PC-3 (cell line): ENCODE measurements at regions not wholly inside any gene's neighbourhood (a gene's known extent, or its start where the extent isn't known, plus 50 kb on each side); places are given as distances from the start of the nearest gene placed in this dataset.

Experiments
- EZH2 ChIP-seq: fragments of 300-600 bp; sonication (generic); IDR thresholded peaks from one replicate; pipeline ENCODE4 v1.6.1; 2017; ENCODE audit warnings: antibody characterized with exemption, mild to moderate bottlenecking, low read length; ENCODE audit not compliant: unreplicated experiment
- TF ChIP-seq, protein P1 (sequence below): fragments of 300-600 bp; sonication (generic); conservative IDR thresholded peaks from 2 replicates; pipeline ENCODE4 v1.5.1; 2017; ENCODE audit warnings: antibody characterized with exemption, low read depth, mild to moderate bottlenecking, low read length

DNA sequence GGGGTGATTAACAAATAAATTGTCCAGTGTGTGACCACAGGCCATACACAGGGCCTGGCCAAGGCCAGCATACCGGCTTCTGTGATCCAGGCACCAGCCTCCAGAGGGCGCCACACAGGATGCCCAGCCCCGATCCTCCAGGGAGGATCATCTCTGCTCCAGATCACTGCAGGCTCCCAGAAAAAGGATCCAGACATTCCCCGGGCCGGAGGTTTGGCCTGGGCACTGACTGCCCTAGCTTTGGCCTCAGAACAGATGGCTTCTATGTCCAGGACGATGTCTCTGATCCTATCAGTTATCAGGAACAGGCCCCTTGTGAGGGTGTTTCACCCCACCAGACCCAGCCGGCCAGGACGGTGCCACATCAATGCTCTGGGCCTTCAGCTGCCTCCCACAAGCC lies 74.5 kb upstream of the LMO1 start:
- TF ChIP-seq, protein P1, sequence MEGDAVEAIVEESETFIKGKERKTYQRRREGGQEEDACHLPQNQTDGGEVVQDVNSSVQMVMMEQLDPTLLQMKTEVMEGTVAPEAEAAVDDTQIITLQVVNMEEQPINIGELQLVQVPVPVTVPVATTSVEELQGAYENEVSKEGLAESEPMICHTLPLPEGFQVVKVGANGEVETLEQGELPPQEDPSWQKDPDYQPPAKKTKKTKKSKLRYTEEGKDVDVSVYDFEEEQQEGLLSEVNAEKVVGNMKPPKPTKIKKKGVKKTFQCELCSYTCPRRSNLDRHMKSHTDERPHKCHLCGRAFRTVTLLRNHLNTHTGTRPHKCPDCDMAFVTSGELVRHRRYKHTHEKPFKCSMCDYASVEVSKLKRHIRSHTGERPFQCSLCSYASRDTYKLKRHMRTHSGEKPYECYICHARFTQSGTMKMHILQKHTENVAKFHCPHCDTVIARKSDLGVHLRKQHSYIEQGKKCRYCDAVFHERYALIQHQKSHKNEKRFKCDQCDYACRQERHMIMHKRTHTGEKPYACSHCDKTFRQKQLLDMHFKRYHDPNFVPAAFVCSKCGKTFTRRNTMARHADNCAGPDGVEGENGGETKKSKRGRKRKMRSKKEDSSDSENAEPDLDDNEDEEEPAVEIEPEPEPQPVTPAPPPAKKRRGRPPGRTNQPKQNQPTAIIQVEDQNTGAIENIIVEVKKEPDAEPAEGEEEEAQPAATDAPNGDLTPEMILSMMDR: peak; percentile 80
- TF ChIP-seq EZH2: no peak
